LNCaP clone FGC (cell line): ENCODE measurements at regions not wholly inside any gene's neighbourhood (a gene's known extent, or its start where the extent isn't known, plus 50 kb on each side); places are given as distances from the start of the nearest gene placed in this dataset.
A peak's percentile ranks its signal among the peaks of the same experiment; 100 is the strongest.
"Not testable (repeated sequence)": the region's sequence is repeated elsewhere in the genome, so short reads cannot be mapped to it uniquely, and the experiment has no call there.

Experiments
- DNase-seq: peaks from one replicate; pipeline ENCODE4 v3.0.0-alpha.2; 2011; ENCODE audit warnings: low read depth
- H3K4me3 ChIP-seq: 2 replicates; pipeline ENCODE4 v1.5.1; 2011; ENCODE audit warnings: mild to moderate bottlenecking, low read depth, low read length, control low read depth
- CTCF ChIP-seq: IDR thresholded peaks from 2 replicates; pipeline ENCODE4 v1.5.1; 2012; ENCODE audit warnings: mild to moderate bottlenecking; ENCODE audit not compliant: control insufficient read depth, insufficient read depth; ENCODE audit errors: extremely low read depth

DNA sequence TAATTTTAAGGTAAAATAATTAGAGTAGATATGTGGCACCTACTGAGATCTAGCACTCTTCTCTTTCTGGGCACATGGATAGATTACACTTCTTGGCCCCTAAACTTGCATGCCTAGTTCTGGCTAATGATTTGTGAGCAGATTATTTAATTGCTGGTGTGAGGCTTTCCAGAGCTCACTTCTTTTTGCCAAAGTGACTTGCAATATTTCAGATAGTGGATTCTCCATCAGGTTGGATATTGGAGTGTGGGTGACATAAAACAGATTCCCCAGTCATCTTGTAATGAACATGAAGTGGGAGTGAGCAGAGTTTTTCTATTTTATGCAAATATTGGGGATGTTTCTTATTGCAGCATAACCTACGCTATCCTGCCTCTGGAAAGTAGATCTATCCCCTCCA, 247.9 kb downstream of the KLF5 start:
- no peak overlapping the region for H3K4me3 ChIP-seq
- DNase-seq, result no peak
- no peak for TF ChIP-seq CTCF

- DNase-seq, result no peak
- H3K4me3 ChIP-seq, result no peak overlapping the region
- no peak for TF ChIP-seq CTCF
Observed at GRCh38 chr13:73304442-73304841, 245.6 kb downstream of the KLF5 start.

DNA sequence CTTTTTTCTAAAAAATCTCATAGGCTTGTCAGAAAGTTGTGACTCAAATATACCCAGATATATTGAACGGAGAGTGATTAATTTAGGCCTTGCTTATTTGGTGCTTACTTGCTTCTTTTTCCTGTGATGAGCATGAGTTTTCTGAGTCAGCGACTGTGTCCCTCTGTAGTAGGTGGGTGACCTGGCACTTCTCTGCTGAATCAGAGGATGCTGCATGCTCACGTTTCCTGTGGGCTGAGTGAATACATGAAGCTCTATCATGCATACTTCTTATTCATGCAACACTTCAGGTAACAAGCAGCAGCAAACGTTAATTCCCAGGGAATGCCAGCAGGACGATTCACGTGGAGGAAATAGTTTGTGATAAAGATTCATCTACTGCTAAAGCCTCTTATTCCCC, 245.0 kb downstream of the KLF5 start:
- no peak for DNase-seq
- no peak overlapping the region for H3K4me3 ChIP-seq
- no peak for TF ChIP-seq CTCF

GRCh38 chr13:73301622-73302021, 242.8 kb downstream of the KLF5 start:
- DNase-seq, H3K4me3 ChIP-seq: not testable (repeated sequence)

DNA sequence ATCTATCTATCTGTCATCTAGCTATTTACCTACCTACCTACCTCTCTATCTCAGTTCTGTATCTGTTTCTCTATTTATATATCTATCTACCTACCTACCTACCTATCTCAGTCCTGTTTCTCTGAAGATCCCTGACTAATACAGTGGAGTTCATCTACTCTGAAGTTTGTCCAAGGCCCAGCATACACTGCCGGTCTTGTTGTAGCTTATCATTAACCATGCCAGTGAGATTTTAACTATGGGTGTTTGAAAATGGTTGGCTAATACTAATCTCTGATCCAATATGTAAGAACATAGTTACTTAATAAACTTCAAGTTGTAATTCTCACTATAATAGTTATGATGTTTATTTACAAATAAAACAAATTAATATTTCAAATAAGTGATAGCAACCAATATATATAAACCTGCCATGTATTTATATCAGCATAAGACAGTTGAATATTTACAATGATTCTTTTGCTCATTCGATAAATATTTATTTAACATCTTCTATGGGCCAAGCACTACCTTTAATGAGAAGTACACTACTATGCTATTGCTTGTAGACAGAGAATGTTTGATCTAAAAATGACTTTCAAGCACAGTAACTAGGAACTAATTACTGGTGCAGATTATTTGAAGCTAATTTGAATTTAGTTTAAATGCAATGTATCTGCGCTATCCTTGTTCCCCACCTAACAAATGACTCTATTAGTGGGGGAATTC, 242.1 kb downstream of the KLF5 start:
- no peak for TF ChIP-seq CTCF
- no peak overlapping the region for H3K4me3 ChIP-seq

DNA sequence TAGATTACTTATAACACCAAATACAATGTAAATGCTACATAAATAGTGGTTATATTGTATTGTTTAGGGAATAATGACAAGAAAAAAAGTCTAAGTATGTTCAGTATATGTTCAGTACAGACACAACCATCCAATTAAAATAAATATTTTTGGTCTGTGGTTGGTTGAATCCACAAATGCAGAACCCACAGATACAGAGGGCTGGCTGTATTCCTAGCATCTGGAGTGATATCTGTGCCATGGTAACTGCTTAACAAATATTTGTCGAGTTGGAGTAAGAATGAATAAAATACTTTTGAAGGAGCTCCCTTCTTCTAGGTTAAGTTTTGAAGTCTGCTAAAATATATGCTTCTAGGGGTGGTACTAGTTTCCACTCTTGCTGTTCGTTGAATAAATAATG, 241.0 kb downstream of the KLF5 start:
- no peak overlapping the region for H3K4me3 ChIP-seq
- DNase-seq, result no peak
- TF ChIP-seq CTCF, result no peak

More for the DNA sequence above, 242.1 kb downstream of the KLF5 start:
- DNase-seq, result peak; percentile 68

DNA sequence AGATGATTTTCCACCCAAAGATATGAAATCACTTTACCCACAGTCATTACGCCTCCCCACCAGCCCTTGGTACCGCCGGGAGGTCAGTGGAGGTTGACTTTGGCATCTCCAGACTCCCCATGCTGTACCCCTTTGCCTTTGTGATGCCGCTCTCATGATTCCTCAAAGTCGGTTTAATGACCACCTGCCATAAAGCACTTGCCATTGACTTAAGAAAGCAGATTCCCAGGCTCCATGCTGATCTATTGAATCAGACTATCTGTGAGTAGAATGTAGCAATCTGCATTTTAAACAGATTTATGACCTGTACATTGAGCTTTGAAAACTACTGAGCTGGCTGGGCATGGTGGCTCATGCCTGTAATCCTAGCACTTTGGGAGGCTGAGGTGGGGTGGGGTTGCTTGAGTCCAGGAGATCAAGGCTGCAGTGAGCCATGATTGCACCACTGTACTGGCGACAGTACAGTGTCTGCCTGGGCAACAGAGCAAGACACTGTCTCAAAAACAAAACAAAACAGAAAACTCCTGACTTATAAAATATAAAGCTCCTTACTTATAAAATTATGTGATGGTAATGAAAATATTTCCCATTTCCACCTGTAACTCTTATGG, 235.2 kb downstream of the KLF5 start:
- TF ChIP-seq CTCF, result no peak

More for the DNA sequence above, 235.2 kb downstream of the KLF5 start:
- DNase-seq, result no peak
- no peak overlapping the region for H3K4me3 ChIP-seq
